Left ventricle myocardium inferior (tissue), 1 donor: ENCODE measurements at regions not wholly inside any gene's neighbourhood (a gene's known extent, or its start where the extent isn't known, plus 50 kb on each side); places are given as distances from the start of the nearest gene placed in this dataset.

Experiments used
- DNase-seq: peaks from one replicate; pipeline ENCODE4 v3.0.0-alpha.2; 2020
- H3K27ac ChIP-seq: fragments of 200-600 bp; replicated peaks from 2 replicates; pipeline ENCODE4 v1.8.0; 2021
- H3K27me3 ChIP-seq: fragments of 200-600 bp; 2 replicates; pipeline ENCODE4 v1.8.0; 2021; ENCODE audit warnings: low read depth
- H3K36me3 ChIP-seq: fragments of 200-600 bp; 2 replicates; pipeline ENCODE4 v1.8.0; 2021
- H3K4me1 ChIP-seq: fragments of 200-600 bp; 2 replicates; pipeline ENCODE4 v1.8.0; 2021
- H3K4me3 ChIP-seq: fragments of 200-600 bp; 2 replicates; pipeline ENCODE4 v1.8.0; 2021; ENCODE audit warnings: mild to moderate bottlenecking, moderate library complexity
- H3K9me3 ChIP-seq: fragments of 200-600 bp; replicated peaks from 2 replicates; pipeline ENCODE4 v1.8.0; 2021
- CTCF ChIP-seq: fragments of 200-600 bp; IDR thresholded peaks from 2 replicates; pipeline ENCODE4 v1.8.0; 2021; ENCODE audit warnings: antibody characterized with exemption, mild to moderate bottlenecking, borderline replicate concordance
- intact Hi-C: fragments of 100-400 bp; cut with micrococcal nuclease; formaldehyde crosslinking; loops from one replicate; pipeline ENCODE4 v1.11.0; 2022
- donor health status: DM: no; HTN: yes; CAD: no; lungs with severe emphysema.

GRCh38 chr4:156298230-156298629, 344.6 kb upstream of the CTSO start:
- DNase-seq: no peak
- intact Hi-C loops: no loop called here
- H3K9me3 ChIP-seq: no peaks in the 10 kb centered on the region
- TF ChIP-seq CTCF: no peak
- no peak overlapping the region for H3K4me3 ChIP-seq
- peaks cover 18% of the 10 kb centered on the region for H3K4me1 ChIP-seq
- H3K27ac ChIP-seq: peak overlapping the region; percentile 51
- no peaks in the 10 kb centered on the region for H3K36me3 ChIP-seq
- H3K27me3 ChIP-seq: no peaks in the 10 kb centered on the region

- intact Hi-C loops: no loop called here
- Histone ChIP-seq H3K4me1 (peaks cover 19% of the 10 kb centered on the region), H3K4me3 (no peak overlapping the region), H3K27me3 (no peaks in the 10 kb centered on the region), H3K36me3 (no peaks in the 10 kb centered on the region), H3K9me3 (no peaks in the 10 kb centered on the region), H3K27ac (no peak overlapping the region)
- no peak for TF ChIP-seq CTCF
- DNase-seq: no peak
Observed at GRCh38 chr4:156295676-156296195, 342.1 kb upstream of the CTSO start.

- H3K27ac ChIP-seq: no peak overlapping the region
- no peak for TF ChIP-seq CTCF
- H3K4me3 ChIP-seq: no peak overlapping the region
- peaks cover 19% of the 10 kb centered on the region for H3K4me1 ChIP-seq
- DNase-seq: no peak
- no peaks in the 10 kb centered on the region for H3K9me3 ChIP-seq
- H3K27me3 ChIP-seq: no peaks in the 10 kb centered on the region
- H3K36me3 ChIP-seq: no peaks in the 10 kb centered on the region
- intact Hi-C loops: no loop called here
Observed at GRCh38 chr4:156294577-156294976, 340.9 kb upstream of the CTSO start.

GRCh38 chr4:156293657-156294297, 340.1 kb upstream of the CTSO start:
- peaks cover 19% of the 10 kb centered on the region for H3K4me1 ChIP-seq
- H3K36me3 ChIP-seq: no peaks in the 10 kb centered on the region
- H3K27ac ChIP-seq: no peak overlapping the region
- intact Hi-C loops: no loop called here
- H3K27me3 ChIP-seq: no peaks in the 10 kb centered on the region
- no peak overlapping the region for H3K4me3 ChIP-seq
- no peak for DNase-seq
- H3K9me3 ChIP-seq: no peaks in the 10 kb centered on the region
- no peak for TF ChIP-seq CTCF

GRCh38 chr4:156291317-156291716, 337.7 kb upstream of the CTSO start:
- Histone ChIP-seq H3K27me3 (no peaks in the 10 kb centered on the region), H3K4me3 (no peak overlapping the region), H3K9me3 (no peaks in the 10 kb centered on the region), H3K27ac (no peak overlapping the region), H3K4me1 (peaks cover 15% of the 10 kb centered on the region), H3K36me3 (no peaks in the 10 kb centered on the region)
- no peak for DNase-seq
- intact Hi-C loops: no loop called here
- no peak for TF ChIP-seq CTCF
